ENCODE measurements at regions not wholly inside any gene's neighbourhood (a gene's known extent, or its start where the extent isn't known, plus 50 kb on each side); places are given as distances from the start of the nearest gene placed in this dataset.

DNA sequence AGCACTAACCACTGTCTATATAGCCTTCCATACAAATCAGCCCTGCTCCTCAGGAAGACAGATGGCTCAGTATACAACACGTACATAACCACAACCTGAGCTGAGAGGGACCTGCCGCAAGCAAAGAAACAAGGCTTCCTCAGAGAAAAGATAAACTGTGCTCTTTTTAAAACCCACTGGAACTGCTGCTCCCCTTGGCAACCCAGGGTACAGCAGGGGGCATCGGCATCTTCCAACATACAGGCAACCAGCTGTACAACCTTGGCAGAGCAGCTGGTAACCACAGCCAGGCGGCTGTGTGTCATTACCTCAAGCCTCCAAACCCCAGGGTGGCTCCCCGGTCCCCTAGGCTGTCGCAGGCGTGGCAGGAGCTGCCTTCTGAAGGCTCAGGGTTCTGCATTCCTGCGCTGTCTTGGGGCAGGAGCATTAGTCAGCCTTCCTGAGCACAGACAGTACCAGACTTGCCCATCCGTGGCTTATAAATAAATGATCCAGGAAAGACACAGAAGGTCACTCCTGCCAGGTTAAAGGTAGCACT, 249.5 kb downstream of the ADGRG6 start:
- Histone ChIP-seq H3K27ac (no peak overlapping the region), H3K4me3 (no peak overlapping the region)

DNA sequence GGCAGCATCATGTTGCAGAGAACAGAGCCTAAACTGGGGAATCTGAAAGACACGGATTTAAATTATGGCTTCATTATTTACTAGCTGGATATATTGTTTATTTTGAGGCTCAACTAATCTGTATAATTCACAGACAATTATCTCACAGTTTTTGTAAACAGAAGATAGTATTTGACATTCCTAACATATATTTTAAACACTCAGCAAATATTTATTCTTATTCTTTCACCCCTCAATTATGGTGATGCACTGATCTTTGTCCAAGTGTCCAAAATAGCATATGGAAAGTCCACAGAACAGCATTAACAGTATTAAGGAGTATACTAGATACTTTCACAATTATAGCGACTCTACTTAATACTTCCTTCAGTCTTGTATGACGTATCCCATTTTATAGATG, 257.0 kb downstream of the ADGRG6 start:
- H3K4me3 ChIP-seq: no peak overlapping the region
- no peak overlapping the region for H3K27ac ChIP-seq

DNA sequence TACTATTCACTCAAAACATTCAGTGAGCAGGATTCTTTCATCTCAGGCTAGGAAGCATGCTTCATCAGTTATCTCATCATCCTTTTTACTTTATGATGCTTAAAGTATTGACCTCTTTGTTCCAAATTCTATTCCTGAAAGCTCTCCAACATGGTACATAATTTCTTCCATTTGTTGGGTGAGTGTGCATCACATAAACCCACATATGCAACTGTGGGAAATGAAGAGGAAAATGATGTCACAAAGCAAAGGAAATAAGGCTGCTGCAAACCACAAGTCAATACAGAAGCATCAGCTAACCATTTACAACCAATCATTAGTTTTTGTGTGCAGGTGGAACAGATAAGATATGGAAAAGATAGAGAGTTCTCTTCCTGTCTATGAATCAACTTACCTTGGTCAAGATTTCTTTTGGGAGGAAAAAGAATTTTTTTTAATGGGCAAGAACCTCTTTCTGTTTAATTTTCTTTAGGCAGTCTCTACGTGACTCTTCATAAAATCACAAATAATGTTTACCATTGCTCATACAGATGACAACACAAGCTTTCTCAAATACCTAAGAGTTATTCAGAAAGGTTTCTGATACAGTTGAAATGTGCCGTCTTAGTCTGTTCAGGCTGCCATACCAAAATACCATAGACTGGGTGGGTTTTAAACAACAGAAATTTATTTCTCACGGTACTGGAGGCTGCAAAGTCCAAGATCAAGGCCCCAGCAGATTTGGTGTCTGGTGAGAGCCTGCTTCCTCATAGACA, 259.9 kb downstream of the ADGRG6 start:
- Histone ChIP-seq H3K27ac (no peak overlapping the region), H3K4me3 (no peak overlapping the region)

DNA sequence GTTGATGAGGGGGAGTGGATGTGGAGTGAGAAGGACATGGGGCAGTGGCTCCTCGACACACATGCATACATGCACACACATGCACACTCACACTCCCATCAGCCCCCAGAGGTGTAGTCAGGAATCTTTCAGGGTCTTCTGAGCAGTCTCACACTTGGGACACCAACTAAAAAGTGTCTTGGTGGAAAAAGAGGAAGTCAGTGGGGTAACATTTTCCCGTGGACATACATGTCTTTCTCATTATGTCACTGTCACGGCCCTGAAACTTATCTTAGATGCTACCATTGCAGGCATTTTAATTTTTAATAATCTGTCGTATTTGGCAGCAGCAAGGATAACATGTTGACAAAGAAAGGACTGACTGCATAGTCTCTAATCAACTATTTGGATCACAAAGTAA, 261.1 kb downstream of the ADGRG6 start:
- Histone ChIP-seq H3K27ac (no peak overlapping the region), H3K4me3 (no peak overlapping the region)

DNA sequence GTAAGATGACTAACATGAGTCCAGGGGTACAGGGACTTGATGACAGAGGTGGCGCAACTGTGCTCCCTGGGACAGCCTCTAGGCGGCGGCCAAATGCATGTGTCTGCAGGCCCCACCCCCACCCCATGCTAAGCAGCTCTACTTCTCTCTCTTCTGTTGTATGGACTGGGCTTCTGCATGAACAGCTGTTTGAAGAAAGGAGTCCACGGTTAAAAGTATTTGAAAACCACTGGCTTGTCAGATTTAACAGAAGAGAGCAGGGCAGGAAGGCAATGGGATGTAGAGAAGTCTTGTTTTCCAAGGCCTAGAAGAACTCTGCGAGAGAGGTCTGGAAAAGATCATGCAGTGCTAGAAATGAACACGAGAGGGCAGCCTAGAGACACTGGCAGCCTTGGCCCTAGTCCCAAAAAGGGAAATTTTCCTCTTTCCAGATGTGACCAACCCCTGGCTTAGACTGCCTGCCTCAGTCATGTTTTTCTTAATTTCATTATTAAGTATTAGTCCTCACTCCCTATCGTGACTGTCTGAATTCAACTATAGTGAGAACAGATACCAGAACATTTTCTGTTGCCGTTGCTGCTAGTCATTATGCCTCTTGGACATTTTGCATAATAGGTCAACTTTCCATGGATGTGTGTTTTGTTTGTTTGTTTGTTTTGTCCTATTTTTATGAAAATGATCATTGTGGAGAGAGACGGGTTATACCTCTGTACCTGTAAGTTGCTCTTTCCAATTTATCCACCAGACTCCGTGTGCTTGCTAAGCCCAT, 265.0 kb downstream of the ADGRG6 start:
- no peak overlapping the region for H3K4me3 ChIP-seq
- no peak overlapping the region for H3K27ac ChIP-seq

DNA sequence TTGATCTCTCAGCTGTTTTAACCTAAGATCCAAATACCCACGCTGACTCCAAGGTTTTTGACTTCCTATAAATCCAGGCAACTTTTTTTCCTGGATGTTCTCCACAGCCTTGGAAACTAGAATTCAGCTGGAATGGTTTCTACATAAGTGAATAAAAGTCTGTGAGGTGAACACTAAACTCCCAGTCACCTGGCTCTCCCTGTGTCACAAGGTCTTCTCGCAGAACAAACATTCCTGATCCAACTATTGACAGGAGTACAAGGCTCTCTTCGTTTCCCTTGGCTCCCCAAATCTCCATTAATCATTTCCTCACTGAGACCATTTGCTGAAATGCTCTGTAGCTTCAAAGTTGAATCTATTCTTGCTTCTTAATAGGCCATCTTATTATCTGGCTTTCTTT, 265.7 kb downstream of the ADGRG6 start:
- no peak overlapping the region for H3K27ac ChIP-seq
- no peak overlapping the region for H3K4me3 ChIP-seq

GRCh38 chr6:142568857-142569597, 267.2 kb downstream of the ADGRG6 start:
- Histone ChIP-seq H3K4me3 (no peak overlapping the region), H3K27ac (peak overlapping the region in 4 of 21 experiments; percentile 18 to 54 (median 30))

DNA sequence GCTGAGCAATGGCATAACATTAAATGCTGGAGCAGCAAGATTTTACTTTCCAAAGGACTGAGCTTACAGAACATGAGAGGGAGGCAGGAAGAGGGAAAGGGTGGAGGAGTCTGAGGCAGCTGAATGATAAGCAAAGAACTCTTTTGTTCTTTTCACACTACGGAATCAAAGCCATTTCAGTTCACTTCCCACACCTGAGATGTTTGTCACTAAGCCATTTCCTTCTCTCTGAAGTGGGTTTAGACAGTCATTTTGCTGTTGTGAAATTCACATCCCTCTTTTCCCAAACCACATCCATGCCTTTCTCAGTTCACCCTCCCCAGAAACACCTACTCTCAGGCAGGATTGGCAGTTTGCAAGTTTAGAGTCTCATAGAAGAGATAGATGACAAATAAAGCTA, 267.9 kb downstream of the ADGRG6 start:
- no peak overlapping the region for H3K4me3 ChIP-seq
- peak overlapping the region in 7 of 21 experiments; percentile 19 to 54 (median 35) for H3K27ac ChIP-seq

- H3K27ac ChIP-seq: peak overlapping the region in 6 of 21 experiments; percentile 0 to 54 (median 41)
These were observed 268.4 kb downstream of the ADGRG6 start for GRCh38 chr6:142570221-142570671.

DNA sequence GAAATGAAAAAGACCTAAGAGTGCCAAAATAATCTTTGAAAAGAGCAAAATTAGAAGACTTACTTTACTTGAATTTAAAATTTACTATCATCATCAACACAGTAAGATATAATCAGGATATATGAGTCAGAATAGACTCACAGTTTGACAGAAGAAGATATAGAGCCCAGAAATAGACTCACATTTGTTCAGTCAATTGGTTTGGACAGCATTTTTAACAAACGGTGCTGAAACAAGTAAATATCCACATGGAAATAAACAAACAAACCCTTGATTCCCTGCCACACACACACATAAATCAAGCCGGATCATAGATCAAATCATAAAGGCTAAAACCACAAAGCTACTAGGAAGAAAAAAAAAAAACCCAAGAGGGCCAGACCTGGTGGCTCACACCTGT, 291.1 kb downstream of the ADGRG6 start:
- no peak overlapping the region for H3K4me3 ChIP-seq
- no peak overlapping the region for H3K27ac ChIP-seq

More at GRCh38 chr6:142570221-142570671, 268.4 kb downstream of the ADGRG6 start:
- H3K4me3 ChIP-seq: no peak overlapping the region

DNA sequence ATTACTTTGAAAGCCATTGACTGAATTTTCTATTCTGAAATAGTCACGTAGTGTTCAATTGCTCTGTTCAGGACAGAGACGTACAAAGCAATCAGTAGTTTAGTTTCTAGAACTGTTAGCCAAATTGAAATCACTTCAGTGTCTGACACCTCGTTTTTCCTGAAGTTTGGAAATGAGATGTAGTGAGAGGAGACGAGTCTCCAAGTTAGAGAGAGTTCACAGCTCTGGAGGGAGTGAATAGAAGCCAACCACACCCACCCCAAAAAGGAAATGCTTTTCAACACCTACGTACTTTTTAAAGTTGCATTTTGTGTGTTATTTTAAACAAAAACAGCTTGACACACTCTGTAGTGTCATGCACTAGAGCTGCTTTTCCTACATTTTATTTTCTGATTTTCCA, 296.0 kb downstream of the ADGRG6 start:
- H3K27ac ChIP-seq: no peak overlapping the region

DNA sequence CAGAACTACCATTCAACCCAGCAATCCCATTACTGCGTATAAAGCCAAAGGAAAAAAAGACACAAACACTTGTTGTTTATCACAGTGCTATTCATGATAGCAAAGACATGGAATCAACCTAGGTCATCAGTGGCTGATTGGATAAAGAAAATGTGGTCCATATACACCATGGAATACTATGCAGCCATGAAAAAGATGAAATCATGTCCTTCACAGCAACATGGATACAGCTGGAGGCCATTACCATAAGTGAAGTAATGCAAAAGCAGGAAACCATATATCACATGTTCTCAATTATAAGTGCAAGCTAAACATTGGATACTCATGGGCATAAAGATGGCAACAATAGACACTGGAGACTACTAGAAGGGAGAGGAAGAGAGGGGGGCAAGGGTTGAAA, 299.6 kb downstream of the ADGRG6 start:
- Histone ChIP-seq H3K4me3 (no peak overlapping the region), H3K27ac (no peak overlapping the region)

More for the DNA sequence above, 296.0 kb downstream of the ADGRG6 start:
- no peak overlapping the region for H3K4me3 ChIP-seq

GRCh38 chr6:142602972-142603371, 301.2 kb downstream of the ADGRG6 start:
- Histone ChIP-seq H3K27ac (no peak overlapping the region), H3K4me3 (no peak overlapping the region)

GRCh38 chr6:142605922-142606485, 304.2 kb downstream of the ADGRG6 start:
- H3K4me3 ChIP-seq: no peak overlapping the region
- H3K27ac ChIP-seq: no peak overlapping the region

- H3K27ac ChIP-seq: no peak overlapping the region
- no peak overlapping the region for H3K4me3 ChIP-seq
These were observed 311.1 kb downstream of the ADGRG6 start for GRCh38 chr6:142612956-142613355.

GRCh38 chr6:142613981-142614380, 312.2 kb downstream of the ADGRG6 start:
- H3K4me3 ChIP-seq: no peak overlapping the region
- H3K27ac ChIP-seq: peak overlapping the region in 1 of 21 experiments; percentile 31

- Histone ChIP-seq H3K27ac (no peak overlapping the region), H3K4me3 (no peak overlapping the region)
These were observed 315.4 kb downstream of the ADGRG6 start for GRCh38 chr6:142617158-142617557.

- H3K27ac ChIP-seq: no peak overlapping the region
These were observed 320.0 kb downstream of the ADGRG6 start for GRCh38 chr6:142621822-142622221.

GRCh38 chr6:142624978-142625715, 319.8 kb downstream of the HIVEP2 start:
- no peak overlapping the region for H3K4me3 ChIP-seq
- no peak overlapping the region for H3K27ac ChIP-seq

More at GRCh38 chr6:142621822-142622221, 320.0 kb downstream of the ADGRG6 start:
- no peak overlapping the region for H3K4me3 ChIP-seq
